ENCODE measurements at regions not wholly inside any gene's neighbourhood (a gene's known extent, or its start where the extent isn't known, plus 50 kb on each side); places are given as distances from the start of the nearest gene placed in this dataset.

- no peak for DNase-seq
Measured at GRCh38 chr11:80525663-80526405, 1085.0 kb upstream of the TENM4 start.

GRCh38 chr11:80524349-80524748 is 1083.5 kb upstream of the TENM4 start:
- DNase-seq, result no peak

- DNase-seq, result no peak
Measured at GRCh38 chr11:80523057-80523456, 1082.2 kb upstream of the TENM4 start.

- DNase-seq, result no peak
Measured at GRCh38 chr11:80521592-80521991, 1080.8 kb upstream of the TENM4 start.

- no peak for DNase-seq
Measured at GRCh38 chr11:80520507-80520887, 1079.7 kb upstream of the TENM4 start.

GRCh38 chr11:80519596-80520506 is 1079.0 kb upstream of the TENM4 start:
- no peak for DNase-seq

- DNase-seq, result no peak
Measured at GRCh38 chr11:80517701-80518100, 1076.9 kb upstream of the TENM4 start.

- no peak for DNase-seq
Measured at GRCh38 chr11:80515097-80515496, 1074.3 kb upstream of the TENM4 start.

- DNase-seq, result no peak
Measured at GRCh38 chr11:80512491-80512890, 1071.7 kb upstream of the TENM4 start.

- no peak for DNase-seq
Measured at GRCh38 chr11:80505771-80506170, 1064.9 kb upstream of the TENM4 start.

- no peak for DNase-seq
Measured at GRCh38 chr11:80503990-80504389, 1063.2 kb upstream of the TENM4 start.

GRCh38 chr11:80502511-80502910 is 1061.7 kb upstream of the TENM4 start:
- DNase-seq, result no peak

- DNase-seq, result no peak
Measured at GRCh38 chr11:80495116-80495515, 1054.3 kb upstream of the TENM4 start.

- DNase-seq, result no peak
Measured at GRCh38 chr11:80487952-80488351, 1047.1 kb upstream of the TENM4 start.

GRCh38 chr11:80486678-80487077 is 1045.8 kb upstream of the TENM4 start:
- no peak for DNase-seq

- DNase-seq, result no peak
Measured at GRCh38 chr11:80477178-80477577, 1036.3 kb upstream of the TENM4 start.

GRCh38 chr11:80473562-80473961 is 1032.7 kb upstream of the TENM4 start:
- no peak for DNase-seq

GRCh38 chr11:80469871-80470270 is 1029.0 kb upstream of the TENM4 start:
- DNase-seq, result no peak

- no peak for DNase-seq
Measured at GRCh38 chr11:80466570-80466969, 1025.7 kb upstream of the TENM4 start.

- no peak for DNase-seq
Measured at GRCh38 chr11:80462211-80462610, 1021.4 kb upstream of the TENM4 start.

- no peak for DNase-seq
Measured at GRCh38 chr11:80458376-80458775, 1017.5 kb upstream of the TENM4 start.

- DNase-seq, result no peak
Measured at GRCh38 chr11:80457823-80458222, 1017.0 kb upstream of the TENM4 start.

- no peak for DNase-seq
Measured at GRCh38 chr11:80455818-80456217, 1015.0 kb upstream of the TENM4 start.

- no peak for DNase-seq
Measured at GRCh38 chr11:80451105-80451504, 1010.3 kb upstream of the TENM4 start.
